ENCODE measurements at regions not wholly inside any gene's neighbourhood (a gene's known extent, or its start where the extent isn't known, plus 50 kb on each side); places are given as distances from the start of the nearest gene placed in this dataset.

GRCh38 chr7:45402480-45403218 is 171.5 kb upstream of the ADCY1 start:
- no peak for TF ChIP-seq NFE2L1 (CRISPR knock-in tag; IDR thresholded peaks at IDR 0.05; ENCODE audit: borderline replicate concordance)
- TF ChIP-seq ZFY (CRISPR knock-in tag; IDR thresholded peaks at IDR 0.05) = no peak
- TF ChIP-seq ZSCAN5A (CRISPR knock-in tag; IDR thresholded peaks at IDR 0.05; ENCODE audit: borderline replicate concordance) = no peak
- TF ChIP-seq MED13 (CRISPR knock-in tag; IDR thresholded peaks at IDR 0.05) = no peak
- no peak for TF ChIP-seq ZNF737 (CRISPR knock-in tag; IDR thresholded peaks at IDR 0.05; ENCODE audit: borderline replicate concordance)
- TF ChIP-seq PPARG (CRISPR knock-in tag; conservative IDR thresholded peaks at IDR 0.05) = no peak
- no peak for TF ChIP-seq HMG20A (CRISPR knock-in tag; IDR thresholded peaks at IDR 0.05; ENCODE audit: borderline replicate concordance)
- TF ChIP-seq, protein P1, sequence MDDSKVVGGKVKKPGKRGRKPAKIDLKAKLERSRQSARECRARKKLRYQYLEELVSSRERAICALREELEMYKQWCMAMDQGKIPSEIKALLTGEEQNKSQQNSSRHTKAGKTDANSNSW (CRISPR knock-in tag; IDR thresholded peaks at IDR 0.05; ENCODE audit: borderline replicate concordance) = no peak
- TF ChIP-seq ZNF678 (CRISPR knock-in tag; IDR thresholded peaks at IDR 0.05) = no peak
- TF ChIP-seq TBX3 (IDR thresholded peaks at IDR 0.05; ENCODE audit: borderline replicate concordance) = no peak
- TF ChIP-seq THAP8 (CRISPR knock-in tag; IDR thresholded peaks at IDR 0.05; ENCODE audit: borderline replicate concordance) = no peak
- no peak for TF ChIP-seq EED (CRISPR knock-in tag; IDR thresholded peaks at IDR 0.05)
- TF ChIP-seq POLR2G (IDR thresholded peaks at IDR 0.05; ENCODE audit: low read depth, low read length) = no peak
- no peak for TF ChIP-seq MAFG (CRISPR knock-in tag; IDR thresholded peaks at IDR 0.05)
- TF ChIP-seq, protein P2, sequence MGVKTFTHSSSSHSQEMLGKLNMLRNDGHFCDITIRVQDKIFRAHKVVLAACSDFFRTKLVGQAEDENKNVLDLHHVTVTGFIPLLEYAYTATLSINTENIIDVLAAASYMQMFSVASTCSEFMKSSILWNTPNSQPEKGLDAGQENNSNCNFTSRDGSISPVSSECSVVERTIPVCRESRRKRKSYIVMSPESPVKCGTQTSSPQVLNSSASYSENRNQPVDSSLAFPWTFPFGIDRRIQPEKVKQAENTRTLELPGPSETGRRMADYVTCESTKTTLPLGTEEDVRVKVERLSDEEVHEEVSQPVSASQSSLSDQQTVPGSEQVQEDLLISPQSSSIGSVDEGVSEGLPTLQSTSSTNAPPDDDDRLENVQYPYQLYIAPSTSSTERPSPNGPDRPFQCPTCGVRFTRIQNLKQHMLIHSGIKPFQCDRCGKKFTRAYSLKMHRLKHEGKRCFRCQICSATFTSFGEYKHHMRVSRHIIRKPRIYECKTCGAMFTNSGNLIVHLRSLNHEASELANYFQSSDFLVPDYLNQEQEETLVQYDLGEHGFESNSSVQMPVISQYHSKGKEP (CRISPR knock-in tag; IDR thresholded peaks at IDR 0.05) = no peak
- intact Hi-C loops (cut with micrococcal nuclease; ENCODE audit: unreplicated experiment) (no loop called here), in situ Hi-C loops (cut with HindIII; ENCODE audit: extremely low pct_ligation_motif_present, low pct_unique_long_range_greater_than_20kb) (no loop called here)
- H3K4me2 ChIP-seq (ENCODE audit: low read depth, low read length) = no peak overlapping the region
- H3K79me2 ChIP-seq (ENCODE audit: insufficient read depth, low read length) = no peaks in the 10 kb centered on the region
- BruUV-seq (replicated peaks) = no TSS peak
- no peak overlapping the region for H3K27ac ChIP-seq (ENCODE audit: extremely low read length, insufficient read depth, low read length)
- FAIRE-seq (no peak), ATAC-seq (no peak), DNase-seq (ENCODE audit: low spot score) (no peak)
- H3K27me3 ChIP-seq (ENCODE audit: control insufficient read depth in 1 of 2, insufficient read depth in 2 of 2, low read length in 2 of 2) = no peaks in the 10 kb centered on the region
- H2AFZ ChIP-seq (ENCODE audit: low read length) = no peak overlapping the region
- no peak overlapping the region for H3K9ac ChIP-seq (ENCODE audit: insufficient read depth, low read depth, low read length)
- ChIA-PET POLR2A (no interaction called here), CTCF (ENCODE audit: low intra/inter-chr PET ratio, low total read pairs) (no interaction called here)
- no peaks in the 10 kb centered on the region for H3K36me3 ChIP-seq (replicated peaks in 1 of 2; ENCODE audit: control insufficient read depth in 1 of 2, insufficient read depth in 2 of 2, low read length in 2 of 2)
- 17% methylated on average over 2 of the region's 2 CpGs for WGBS (ENCODE audit: low lambda C conversion rate)
- no peak overlapping the region for H3K4me3 ChIP-seq (replicated peaks in 1 of 3; ENCODE audit: insufficient read depth in 1 of 3, low read depth in 2 of 3, low read length in 3 of 3)
- H3K4me1 ChIP-seq (ENCODE audit: insufficient read depth, low read length) = no peaks in the 10 kb centered on the region
- no peaks in the 10 kb centered on the region for H4K20me1 ChIP-seq (ENCODE audit: insufficient read depth, low read length)
- no peaks in the 10 kb centered on the region; the same call in 1 of the 2 replicates for H3K9me3 ChIP-seq (ENCODE audit: low read length)
